Nephron progenitor cell (in vitro differentiated cells): ENCODE measurements at regions not wholly inside any gene's neighbourhood (a gene's known extent, or its start where the extent isn't known, plus 50 kb on each side); places are given as distances from the start of the nearest gene placed in this dataset.

ENCODE experiments used
- DNase-seq: peaks from one replicate; pipeline ENCODE4 v3.0.0; 2021
- H3K27ac Mint-ChIP-seq: 2 replicates; pipeline ENCODE4 v1.8.0; 2021; ENCODE audit warnings: mild to moderate bottlenecking, moderate library complexity, mixed read lengths
- H3K27me3 Mint-ChIP-seq: 2 replicates; pipeline ENCODE4 v1.8.0; 2021; ENCODE audit warnings: mild to moderate bottlenecking, low read depth, mixed read lengths; ENCODE audit not compliant: poor library complexity
- H3K36me3 Mint-ChIP-seq: 2 replicates; pipeline ENCODE4 v1.8.0; 2021; ENCODE audit warnings: low read depth, mixed read lengths
- H3K4me1 Mint-ChIP-seq: 2 replicates; pipeline ENCODE4 v1.8.0; 2021; ENCODE audit warnings: mixed read lengths
- H3K4me3 Mint-ChIP-seq: 2 replicates; pipeline ENCODE4 v1.8.0; 2021; ENCODE audit warnings: mild to moderate bottlenecking, moderate library complexity, mixed read lengths
- H3K9me3 Mint-ChIP-seq: 2 replicates; pipeline ENCODE4 v1.8.0; 2021; ENCODE audit warnings: mild to moderate bottlenecking, moderate library complexity, mixed read lengths
- TF ChIP-seq, protein P1 (sequence below): fragments of 200-600 bp; sonication (generic); IDR thresholded peaks from 2 replicates; pipeline ENCODE4 v1.5.0; 2021; ENCODE audit warnings: antibody characterized with exemption

DNA sequence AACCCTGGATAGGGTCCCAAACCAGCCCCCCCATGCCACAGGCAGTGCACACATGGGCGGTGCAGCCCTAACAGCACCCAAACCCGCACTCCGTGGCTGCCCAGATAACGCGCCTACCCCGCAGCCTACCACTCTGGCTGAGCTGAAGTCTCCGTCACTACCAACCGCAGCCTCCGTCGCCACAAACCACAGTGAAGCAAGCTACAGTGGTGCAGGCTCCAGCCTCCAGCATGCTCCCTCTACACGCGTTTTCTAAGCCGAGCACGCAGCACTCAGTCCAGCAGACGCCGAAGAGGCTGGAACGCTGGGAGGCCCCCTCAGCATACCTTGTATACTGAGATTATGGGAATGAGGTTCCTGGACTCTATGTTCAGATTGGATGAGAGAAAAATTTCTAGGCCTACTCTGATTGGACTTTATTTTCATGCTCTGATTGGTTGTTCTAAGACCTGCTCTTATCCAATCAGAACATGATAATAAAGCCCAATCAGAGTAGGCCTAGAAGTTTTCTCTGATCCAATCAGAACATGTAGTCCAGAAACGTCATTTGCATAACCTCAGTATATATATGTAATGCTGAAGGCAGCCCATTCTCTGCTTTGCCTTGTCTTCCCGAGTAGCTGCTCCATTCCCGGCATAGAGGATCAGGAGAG, 56.7 kb upstream of the C1QTNF9B start:
- DNase-seq, result no peak
- H3K4me3 Mint-ChIP-seq, result no peak overlapping the region
- no peaks in the 10 kb centered on the region for H3K36me3 Mint-ChIP-seq
- H3K9me3 Mint-ChIP-seq, result no peaks in the 10 kb centered on the region
- TF ChIP-seq, protein P1, sequence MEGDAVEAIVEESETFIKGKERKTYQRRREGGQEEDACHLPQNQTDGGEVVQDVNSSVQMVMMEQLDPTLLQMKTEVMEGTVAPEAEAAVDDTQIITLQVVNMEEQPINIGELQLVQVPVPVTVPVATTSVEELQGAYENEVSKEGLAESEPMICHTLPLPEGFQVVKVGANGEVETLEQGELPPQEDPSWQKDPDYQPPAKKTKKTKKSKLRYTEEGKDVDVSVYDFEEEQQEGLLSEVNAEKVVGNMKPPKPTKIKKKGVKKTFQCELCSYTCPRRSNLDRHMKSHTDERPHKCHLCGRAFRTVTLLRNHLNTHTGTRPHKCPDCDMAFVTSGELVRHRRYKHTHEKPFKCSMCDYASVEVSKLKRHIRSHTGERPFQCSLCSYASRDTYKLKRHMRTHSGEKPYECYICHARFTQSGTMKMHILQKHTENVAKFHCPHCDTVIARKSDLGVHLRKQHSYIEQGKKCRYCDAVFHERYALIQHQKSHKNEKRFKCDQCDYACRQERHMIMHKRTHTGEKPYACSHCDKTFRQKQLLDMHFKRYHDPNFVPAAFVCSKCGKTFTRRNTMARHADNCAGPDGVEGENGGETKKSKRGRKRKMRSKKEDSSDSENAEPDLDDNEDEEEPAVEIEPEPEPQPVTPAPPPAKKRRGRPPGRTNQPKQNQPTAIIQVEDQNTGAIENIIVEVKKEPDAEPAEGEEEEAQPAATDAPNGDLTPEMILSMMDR, result no peak
- no peak overlapping the region for H3K27ac Mint-ChIP-seq
- H3K4me1 Mint-ChIP-seq, result peaks cover 10% of the 10 kb centered on the region
- peaks cover 9% of the 10 kb centered on the region for H3K27me3 Mint-ChIP-seq

DNA sequence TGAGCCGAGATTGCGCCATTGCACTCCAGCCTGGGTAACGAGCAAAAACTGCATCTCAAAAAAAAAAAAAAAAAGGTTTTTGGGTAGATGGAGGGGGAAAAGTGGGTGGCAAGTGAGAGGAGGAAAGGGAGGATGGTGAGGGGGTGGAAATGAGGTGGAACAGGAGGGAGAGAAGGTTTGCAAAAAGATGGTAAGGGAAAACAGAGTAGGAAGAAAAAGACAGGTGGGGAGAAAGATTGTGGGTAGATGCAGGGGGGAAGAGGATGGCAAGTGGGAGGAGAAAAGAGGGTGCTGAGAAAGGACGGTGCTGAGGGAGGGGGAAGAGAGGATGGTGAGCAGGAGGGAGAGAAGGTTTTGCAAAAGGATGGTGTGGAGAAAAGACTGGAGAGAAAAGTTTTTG, 57.8 kb upstream of the C1QTNF9B start:
- H3K27ac Mint-ChIP-seq, result no peak overlapping the region

DNA sequence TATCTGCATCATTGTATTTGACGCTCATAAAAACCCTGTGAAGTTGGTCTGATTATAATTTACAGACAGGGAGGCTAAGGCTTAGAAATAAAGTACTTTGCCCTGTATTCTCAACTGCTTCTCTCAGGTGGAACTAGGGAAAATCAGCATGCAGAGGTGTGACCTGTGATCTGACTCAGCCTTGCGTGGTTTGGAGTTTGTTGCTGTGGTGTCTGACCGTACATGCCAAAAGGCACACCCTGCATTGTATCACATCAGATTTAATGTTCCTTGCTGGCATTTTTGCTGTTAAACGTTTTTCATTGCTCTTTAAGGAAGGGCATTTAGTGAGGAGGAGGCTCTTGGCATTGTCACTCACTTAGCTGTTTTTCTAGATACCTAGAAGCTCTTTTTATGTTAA, 58.8 kb upstream of the C1QTNF9B start:
- H3K27ac Mint-ChIP-seq, result no peak overlapping the region

More for the DNA sequence above, 57.8 kb upstream of the C1QTNF9B start:
- Mint-ChIP-seq H3K27me3 (peaks cover 9% of the 10 kb centered on the region), H3K9me3 (no peaks in the 10 kb centered on the region), H3K36me3 (no peaks in the 10 kb centered on the region), H3K4me1 (peaks cover 10% of the 10 kb centered on the region), H3K4me3 (no peak overlapping the region)
- TF ChIP-seq, protein P1, result no peak
- no peak for DNase-seq

DNA sequence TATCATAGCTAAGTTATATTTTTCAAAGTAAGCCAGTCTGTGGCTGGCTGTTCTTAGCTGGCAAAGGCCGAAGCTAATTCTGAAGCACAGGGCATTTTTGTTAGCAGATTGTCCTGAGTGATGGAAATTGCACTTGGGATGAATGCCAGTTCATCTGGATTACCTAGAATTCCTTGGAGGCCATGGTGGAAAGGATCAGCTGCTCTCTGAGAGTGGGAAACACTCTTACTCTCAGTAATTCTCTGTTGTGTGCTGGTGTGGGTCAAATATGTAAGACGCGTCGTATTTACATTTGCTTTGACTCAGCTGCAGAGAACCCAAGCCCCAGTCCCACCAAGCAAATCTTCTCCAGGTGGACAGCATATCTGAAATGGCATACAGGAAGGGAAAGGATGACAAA, 60.7 kb upstream of the C1QTNF9B start:
- H3K9me3 Mint-ChIP-seq, result no peaks in the 10 kb centered on the region
- peaks cover 11% of the 10 kb centered on the region for H3K4me1 Mint-ChIP-seq
- peaks cover 9% of the 10 kb centered on the region for H3K27me3 Mint-ChIP-seq
- TF ChIP-seq, protein P1, result no peak
- no peak for DNase-seq
- H3K27ac Mint-ChIP-seq, result no peak overlapping the region
- no peaks in the 10 kb centered on the region for H3K36me3 Mint-ChIP-seq
- no peak overlapping the region for H3K4me3 Mint-ChIP-seq

More for the DNA sequence above, 58.8 kb upstream of the C1QTNF9B start:
- H3K4me1 Mint-ChIP-seq, result peaks cover 13% of the 10 kb centered on the region
- TF ChIP-seq, protein P1, result no peak
- no peaks in the 10 kb centered on the region for H3K9me3 Mint-ChIP-seq
- H3K4me3 Mint-ChIP-seq, result no peak overlapping the region
- H3K27me3 Mint-ChIP-seq, result peaks cover 9% of the 10 kb centered on the region
- H3K36me3 Mint-ChIP-seq, result no peaks in the 10 kb centered on the region
- DNase-seq, result no peak

DNA sequence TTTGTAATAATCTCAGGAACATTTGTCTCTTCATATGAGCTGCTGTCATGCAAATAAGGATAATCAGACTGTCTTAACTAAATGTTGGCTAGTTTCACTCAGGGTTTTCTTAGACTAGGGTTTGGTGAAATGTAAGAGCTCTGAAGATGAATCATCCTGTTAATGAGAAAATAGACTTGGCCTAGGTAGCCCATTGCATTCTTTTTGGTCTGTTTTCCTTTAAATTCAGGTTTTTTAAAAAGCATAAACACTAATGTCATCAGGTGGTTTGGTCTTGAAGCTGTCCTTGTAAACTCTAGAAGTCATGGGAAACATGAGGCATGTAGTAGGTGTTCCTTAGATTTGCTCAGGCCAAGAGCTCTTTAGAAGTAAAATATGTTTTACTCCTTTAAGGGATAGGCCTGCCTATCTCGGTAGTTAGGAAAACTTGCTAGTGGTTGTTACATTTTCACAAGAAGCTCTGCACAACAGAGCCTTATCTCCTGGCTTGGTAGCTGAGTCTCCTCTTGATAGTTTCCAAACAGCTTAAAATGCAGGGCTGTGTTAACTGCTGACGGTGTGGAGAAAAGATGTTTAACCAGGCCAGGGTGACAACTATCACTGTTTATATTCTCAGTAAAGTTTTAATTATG, 62.0 kb upstream of the C1QTNF9B start:
- no peaks in the 10 kb centered on the region for H3K36me3 Mint-ChIP-seq
- peaks cover 11% of the 10 kb centered on the region for H3K4me1 Mint-ChIP-seq
- no peak for DNase-seq
- H3K4me3 Mint-ChIP-seq, result no peak overlapping the region
- H3K9me3 Mint-ChIP-seq, result no peaks in the 10 kb centered on the region
- H3K27me3 Mint-ChIP-seq, result peaks cover 7% of the 10 kb centered on the region
- TF ChIP-seq, protein P1, result no peak
- no peak overlapping the region for H3K27ac Mint-ChIP-seq
